Skeletal muscle satellite cell (primary cell): ENCODE measurements at regions not wholly inside any gene's neighbourhood (a gene's known extent, or its start where the extent isn't known, plus 50 kb on each side); places are given as distances from the start of the nearest gene placed in this dataset.
"Not testable (repeated sequence)": the region's sequence is repeated elsewhere in the genome, so short reads cannot be mapped to it uniquely, and the experiment has no call there.

Experiments
- H3K27me3 ChIP-seq: 2 replicates; pipeline ENCODE4 v1.7.0; 2013; ENCODE audit warnings: low read length; ENCODE audit not compliant: control insufficient read depth, insufficient read depth
- H3K36me3 ChIP-seq: 2 replicates; pipeline ENCODE4 v1.7.0; 2013; ENCODE audit warnings: mild to moderate bottlenecking, control low read depth, low read length; ENCODE audit not compliant: insufficient read depth
- H3K4me1 ChIP-seq: 2 replicates; pipeline ENCODE4 v1.7.0; 2013; ENCODE audit warnings: low read length; ENCODE audit not compliant: control insufficient read depth, insufficient read depth
- H3K4me2 ChIP-seq: 2 replicates; pipeline ENCODE4 v1.7.0; 2013; ENCODE audit warnings: mild to moderate bottlenecking, low read length
- H3K4me3 ChIP-seq: 2 replicates; pipeline ENCODE4 v1.7.0; 2013; ENCODE audit warnings: low read length
- H3K9ac ChIP-seq: 2 replicates; pipeline ENCODE4 v1.7.0; 2013; ENCODE audit warnings: mild to moderate bottlenecking, low read depth, low read length, moderate library complexity
- H3K9me3 ChIP-seq: replicated peaks from 2 replicates; pipeline ENCODE4 v1.7.0; 2013; ENCODE audit warnings: mild to moderate bottlenecking, control low read depth, low read length

DNA sequence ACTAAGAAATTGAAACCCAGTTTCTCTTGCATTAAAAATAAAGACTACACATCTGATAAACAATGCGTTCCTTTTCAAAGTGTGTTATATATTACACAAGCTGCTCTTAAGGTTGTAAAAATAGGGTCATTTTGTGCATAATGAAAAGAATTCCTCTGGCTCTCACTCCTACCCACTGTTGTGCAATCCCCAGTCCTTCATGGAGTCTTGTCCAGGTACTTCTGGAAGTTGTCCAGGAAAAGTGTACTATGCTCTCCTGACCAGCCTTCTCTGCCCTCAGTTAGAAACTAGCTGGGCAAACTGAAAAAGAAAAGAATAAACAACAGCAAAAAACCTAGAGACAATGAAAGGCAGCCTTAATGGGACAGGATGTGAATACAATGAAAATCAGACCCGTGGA lies 345.5 kb upstream of the PAPPA start:
- no peaks in the 10 kb centered on the region for H3K4me1 ChIP-seq

GRCh38 chr9:115808695-115809094 lies 344.9 kb upstream of the PAPPA start:
- H3K36me3 ChIP-seq: no peaks in the 10 kb centered on the region
- H3K9ac ChIP-seq: no peak overlapping the region
- H3K4me1 ChIP-seq: no peaks in the 10 kb centered on the region
- H3K9me3 ChIP-seq: no peaks in the 10 kb centered on the region
- no peak overlapping the region for H3K4me3 ChIP-seq
- H3K4me2 ChIP-seq: no peak overlapping the region
- no peaks in the 10 kb centered on the region for H3K27me3 ChIP-seq

More for the DNA sequence above, 345.5 kb upstream of the PAPPA start:
- Histone ChIP-seq H3K27me3 (no peaks in the 10 kb centered on the region), H3K4me3 (no peak overlapping the region), H3K4me2 (no peak overlapping the region), H3K36me3 (no peaks in the 10 kb centered on the region), H3K9ac (no peak overlapping the region), H3K9me3 (no peaks in the 10 kb centered on the region)

- no peaks in the 10 kb centered on the region for H3K27me3 ChIP-seq
- H3K4me1 ChIP-seq: no peaks in the 10 kb centered on the region
- no peak overlapping the region for H3K4me2 ChIP-seq
- no peaks in the 10 kb centered on the region for H3K9me3 ChIP-seq
- no peaks in the 10 kb centered on the region for H3K36me3 ChIP-seq
- H3K4me3 ChIP-seq: no peak overlapping the region
- no peak overlapping the region for H3K9ac ChIP-seq
Observed at GRCh38 chr9:115810166-115810565, 343.4 kb upstream of the PAPPA start.

- Histone ChIP-seq H3K4me2 (no peak overlapping the region), H3K27me3 (no peaks in the 10 kb centered on the region), H3K4me3 (no peak overlapping the region), H3K9me3 (no peaks in the 10 kb centered on the region), H3K4me1 (no peaks in the 10 kb centered on the region), H3K9ac (no peak overlapping the region), H3K36me3 (no peaks in the 10 kb centered on the region)
Observed at GRCh38 chr9:115814081-115814480, 339.5 kb upstream of the PAPPA start.

DNA sequence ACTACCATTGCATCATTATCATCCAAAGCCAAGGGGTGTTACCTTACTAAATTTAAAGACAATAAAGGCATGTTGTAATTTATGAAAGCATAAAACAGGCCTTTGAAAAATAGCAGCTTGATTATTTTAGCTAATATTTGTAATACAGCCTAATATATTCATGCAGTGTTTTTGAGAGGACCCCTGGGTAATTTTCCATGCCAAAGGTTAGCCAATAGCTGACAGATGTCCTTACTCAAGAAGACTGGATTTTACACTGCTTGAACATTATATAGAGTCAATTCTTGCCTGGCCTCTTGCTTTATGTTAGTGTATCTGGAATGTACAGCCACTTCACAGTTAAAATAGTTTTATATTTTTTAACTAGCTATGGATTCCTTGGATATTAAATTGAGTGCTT lies 337.8 kb upstream of the PAPPA start:
- Histone ChIP-seq H3K9ac (no peak overlapping the region), H3K9me3 (no peaks in the 10 kb centered on the region), H3K36me3 (no peaks in the 10 kb centered on the region), H3K4me3 (no peak overlapping the region), H3K27me3 (no peaks in the 10 kb centered on the region), H3K4me2 (no peak overlapping the region), H3K4me1 (no peaks in the 10 kb centered on the region)

- not testable (repeated sequence) for H3K9ac ChIP-seq, H3K4me3 ChIP-seq, H3K36me3 ChIP-seq, H3K9me3 ChIP-seq, H3K27me3 ChIP-seq, H3K4me2 ChIP-seq, H3K4me1 ChIP-seq
Observed at GRCh38 chr9:115818651-115819050, 334.9 kb upstream of the PAPPA start.

DNA sequence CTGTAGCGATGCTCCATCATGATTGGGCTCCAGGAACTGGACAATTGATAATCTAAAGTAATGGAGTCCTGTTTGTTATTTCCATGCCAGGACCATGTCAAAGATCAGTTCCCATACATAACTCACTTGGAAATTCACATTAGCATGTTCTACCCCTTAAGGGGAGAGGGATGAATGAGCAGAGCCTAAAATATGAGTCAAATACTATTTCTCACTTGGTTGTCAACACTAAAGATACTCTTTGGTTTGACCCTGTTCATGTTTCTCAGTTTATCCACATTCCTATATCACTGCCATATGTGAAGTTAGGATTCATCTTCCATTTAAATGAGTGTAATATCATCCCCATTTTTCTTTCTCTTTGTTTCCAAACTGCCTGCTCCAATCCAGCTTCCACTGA lies 321.6 kb upstream of the PAPPA start:
- H3K36me3 ChIP-seq: no peaks in the 10 kb centered on the region
- H3K4me3 ChIP-seq: no peak overlapping the region
- no peaks in the 10 kb centered on the region for H3K4me1 ChIP-seq
- H3K4me2 ChIP-seq: no peak overlapping the region
- H3K9me3 ChIP-seq: no peaks in the 10 kb centered on the region
- H3K27me3 ChIP-seq: no peaks in the 10 kb centered on the region
- H3K9ac ChIP-seq: no peak overlapping the region

- Histone ChIP-seq H3K9me3 (no peaks in the 10 kb centered on the region), H3K9ac (no peak overlapping the region), H3K4me2 (no peak overlapping the region), H3K4me1 (no peaks in the 10 kb centered on the region), H3K36me3 (no peaks in the 10 kb centered on the region), H3K27me3 (no peaks in the 10 kb centered on the region), H3K4me3 (no peak overlapping the region)
Observed at GRCh38 chr9:115837618-115838017, 316.0 kb upstream of the PAPPA start.

GRCh38 chr9:115838417-115838816 lies 315.2 kb upstream of the PAPPA start:
- Histone ChIP-seq H3K4me2 (no peak overlapping the region), H3K27me3 (no peaks in the 10 kb centered on the region), H3K9me3 (no peaks in the 10 kb centered on the region), H3K4me1 (no peaks in the 10 kb centered on the region), H3K36me3 (no peaks in the 10 kb centered on the region), H3K9ac (no peak overlapping the region), H3K4me3 (no peak overlapping the region)

DNA sequence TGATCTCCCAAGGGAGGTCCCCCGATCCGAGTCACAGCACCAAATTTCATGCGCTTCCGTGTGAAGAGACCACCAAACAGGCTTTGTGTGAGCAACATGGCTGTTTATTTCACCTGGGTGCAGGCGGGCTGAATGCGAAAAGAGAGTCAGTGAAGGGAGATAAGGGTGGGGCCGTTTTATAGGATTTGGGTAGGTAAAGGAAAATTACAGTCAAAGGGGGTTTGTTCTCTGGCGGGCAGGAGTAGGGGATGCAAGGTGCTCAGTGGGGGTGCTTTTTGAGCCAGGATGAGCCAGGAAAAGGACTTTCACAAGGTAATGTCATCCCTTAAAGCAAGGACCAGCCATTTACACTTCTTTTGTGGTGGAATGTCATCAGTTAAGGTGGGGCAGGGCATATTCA lies 309.2 kb upstream of the PAPPA start:
- not testable (repeated sequence) for H3K4me2 ChIP-seq, H3K4me1 ChIP-seq, H3K36me3 ChIP-seq, H3K4me3 ChIP-seq, H3K9ac ChIP-seq, H3K27me3 ChIP-seq, H3K9me3 ChIP-seq

DNA sequence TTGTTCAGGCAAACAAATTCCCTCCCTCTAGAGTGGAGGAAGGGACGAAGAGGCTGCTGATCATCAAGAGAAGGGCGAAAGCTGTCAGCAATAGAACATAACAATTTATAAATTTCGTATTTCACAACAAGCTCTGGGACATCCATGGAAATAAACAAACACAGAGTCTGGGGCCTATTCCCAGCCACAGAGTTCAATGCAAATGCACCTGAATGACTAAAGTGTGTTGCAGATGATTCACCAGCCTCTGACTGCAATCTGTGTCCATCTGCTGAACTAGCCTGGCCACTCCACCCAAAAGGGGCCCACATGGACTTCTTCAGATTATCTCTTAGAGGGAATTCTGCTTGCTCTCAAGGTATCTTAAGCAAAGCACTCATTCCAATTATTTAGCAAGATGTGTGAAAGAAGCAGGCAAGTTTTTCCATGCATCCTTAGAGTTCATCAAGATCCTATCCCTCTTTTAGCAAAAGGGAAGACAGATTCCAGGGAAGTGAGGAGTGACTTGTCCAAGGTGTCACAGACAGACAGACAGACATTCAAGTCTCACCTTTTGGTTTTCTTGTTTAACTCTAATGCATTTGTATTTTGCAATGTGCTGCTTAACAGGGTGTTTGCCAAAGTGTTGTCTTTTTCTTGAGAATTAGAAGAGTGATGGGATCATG lies 307.8 kb upstream of the PAPPA start:
- no peak overlapping the region for H3K4me2 ChIP-seq
- H3K4me1 ChIP-seq: peaks cover 12% of the 10 kb centered on the region
- H3K27me3 ChIP-seq: no peaks in the 10 kb centered on the region
- H3K4me3 ChIP-seq: no peak overlapping the region
- H3K36me3 ChIP-seq: no peaks in the 10 kb centered on the region
- H3K9me3 ChIP-seq: no peaks in the 10 kb centered on the region
- H3K9ac ChIP-seq: no peak overlapping the region

- Histone ChIP-seq H3K4me2 (no peak overlapping the region), H3K4me3 (no peak overlapping the region), H3K9ac (no peak overlapping the region), H3K27me3 (no peaks in the 10 kb centered on the region), H3K36me3 (no peaks in the 10 kb centered on the region), H3K4me1 (peaks cover 17% of the 10 kb centered on the region), H3K9me3 (no peaks in the 10 kb centered on the region)
Observed at GRCh38 chr9:115847216-115847615, 306.4 kb upstream of the PAPPA start.
